ENCODE measurements at regions not wholly inside any gene's neighbourhood (a gene's known extent, or its start where the extent isn't known, plus 50 kb on each side); places are given as distances from the start of the nearest gene placed in this dataset.

DNA sequence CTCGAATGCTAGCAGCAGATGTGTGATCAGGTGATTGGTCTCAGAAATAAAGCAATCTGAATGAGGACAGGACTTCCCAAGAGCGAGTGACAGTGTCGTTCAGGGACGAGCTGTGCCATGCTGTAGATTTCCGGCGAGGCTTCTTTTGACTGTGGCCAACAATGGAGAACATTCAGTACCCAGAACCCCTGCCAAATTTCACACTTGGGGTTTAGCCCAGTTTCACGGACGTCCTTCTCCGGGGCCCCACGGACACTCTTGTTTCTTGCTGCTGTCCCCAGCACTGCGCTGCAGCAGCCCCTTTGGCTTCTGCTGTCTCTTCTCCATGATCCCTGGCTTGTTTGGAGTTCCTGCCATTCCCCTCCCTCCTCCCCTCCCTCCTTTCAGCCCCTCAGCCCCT is 115.1 kb upstream of the GRAMD1B start:
- Histone ChIP-seq H3K9ac (ENCODE audit: low read depth, low read length, poor library complexity, severe bottlenecking) (no peak overlapping the region), H3K4me2 (ENCODE audit: low read depth, low read length, poor library complexity, severe bottlenecking) (no peak overlapping the region), H3K36me3 (ENCODE audit: insufficient read depth, low read length) (no peaks in the 10 kb centered on the region), H3K4me1 (ENCODE audit: insufficient read depth, low read length, poor library complexity, severe bottlenecking) (no peaks in the 10 kb centered on the region), H3K9me3 (ENCODE audit: insufficient read depth, low read depth, low read length) (no peaks in the 10 kb centered on the region), H2AFZ (ENCODE audit: low read length) (no peak overlapping the region), H3F3A (ENCODE audit: low read depth) (no peaks in the 10 kb centered on the region), H4K20me1 (ENCODE audit: insufficient read depth, low read length, poor library complexity, severe bottlenecking) (no peaks in the 10 kb centered on the region), H3K4me3 (ENCODE audit: low read length, poor library complexity, severe bottlenecking) (no peak overlapping the region), H3K27me3 (ENCODE audit: insufficient read depth, low read length, poor library complexity, severe bottlenecking) (no peaks in the 10 kb centered on the region), H3K79me2 (ENCODE audit: insufficient read depth, low read length) (no peaks in the 10 kb centered on the region), H3K9me2 (replicated peaks; ENCODE audit: low read depth, low read length) (no peaks in the 10 kb centered on the region)
- TF ChIP-seq, protein P1, sequence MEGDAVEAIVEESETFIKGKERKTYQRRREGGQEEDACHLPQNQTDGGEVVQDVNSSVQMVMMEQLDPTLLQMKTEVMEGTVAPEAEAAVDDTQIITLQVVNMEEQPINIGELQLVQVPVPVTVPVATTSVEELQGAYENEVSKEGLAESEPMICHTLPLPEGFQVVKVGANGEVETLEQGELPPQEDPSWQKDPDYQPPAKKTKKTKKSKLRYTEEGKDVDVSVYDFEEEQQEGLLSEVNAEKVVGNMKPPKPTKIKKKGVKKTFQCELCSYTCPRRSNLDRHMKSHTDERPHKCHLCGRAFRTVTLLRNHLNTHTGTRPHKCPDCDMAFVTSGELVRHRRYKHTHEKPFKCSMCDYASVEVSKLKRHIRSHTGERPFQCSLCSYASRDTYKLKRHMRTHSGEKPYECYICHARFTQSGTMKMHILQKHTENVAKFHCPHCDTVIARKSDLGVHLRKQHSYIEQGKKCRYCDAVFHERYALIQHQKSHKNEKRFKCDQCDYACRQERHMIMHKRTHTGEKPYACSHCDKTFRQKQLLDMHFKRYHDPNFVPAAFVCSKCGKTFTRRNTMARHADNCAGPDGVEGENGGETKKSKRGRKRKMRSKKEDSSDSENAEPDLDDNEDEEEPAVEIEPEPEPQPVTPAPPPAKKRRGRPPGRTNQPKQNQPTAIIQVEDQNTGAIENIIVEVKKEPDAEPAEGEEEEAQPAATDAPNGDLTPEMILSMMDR (conservative IDR thresholded peaks at IDR 0.05; ENCODE audit: low read length): no peak
- no peak for TF ChIP-seq EZH2phosphoT487 (IDR thresholded peaks at IDR 0.05; ENCODE audit: borderline replicate concordance)

DNA sequence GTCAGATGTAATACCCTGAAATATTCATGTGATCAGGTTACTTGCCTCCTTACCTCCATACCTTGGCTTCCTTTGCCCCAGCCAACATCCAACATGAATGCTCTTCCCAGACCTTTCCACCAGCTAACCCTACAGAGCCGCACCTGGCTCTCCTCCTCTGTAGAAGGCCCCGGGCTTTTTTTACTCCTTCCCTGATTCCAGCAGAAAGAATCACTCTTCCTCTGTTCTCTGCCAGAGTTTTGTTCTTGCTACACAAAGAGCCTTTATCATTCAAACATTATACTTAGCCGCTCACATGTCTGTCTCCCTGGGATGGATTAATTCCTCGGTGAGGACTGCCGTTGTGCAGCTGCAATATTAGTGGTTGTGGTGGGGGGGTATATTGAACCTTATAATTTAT is 116.8 kb upstream of the GRAMD1B start:
- TF ChIP-seq, protein P1 (conservative IDR thresholded peaks at IDR 0.05; ENCODE audit: low read length): no peak
- TF ChIP-seq EZH2phosphoT487 (IDR thresholded peaks at IDR 0.05; ENCODE audit: borderline replicate concordance): no peak
- Histone ChIP-seq H3K27me3 (ENCODE audit: insufficient read depth, low read length, poor library complexity, severe bottlenecking) (no peaks in the 10 kb centered on the region), H3K9me3 (ENCODE audit: insufficient read depth, low read depth, low read length) (no peaks in the 10 kb centered on the region), H4K20me1 (ENCODE audit: insufficient read depth, low read length, poor library complexity, severe bottlenecking) (no peaks in the 10 kb centered on the region), H3K4me2 (ENCODE audit: low read depth, low read length, poor library complexity, severe bottlenecking) (no peak overlapping the region), H3K4me3 (ENCODE audit: low read length, poor library complexity, severe bottlenecking) (no peak overlapping the region), H2AFZ (ENCODE audit: low read length) (no peak overlapping the region), H3F3A (ENCODE audit: low read depth) (no peaks in the 10 kb centered on the region), H3K4me1 (ENCODE audit: insufficient read depth, low read length, poor library complexity, severe bottlenecking) (no peaks in the 10 kb centered on the region), H3K9ac (ENCODE audit: low read depth, low read length, poor library complexity, severe bottlenecking) (no peak overlapping the region), H3K79me2 (ENCODE audit: insufficient read depth, low read length) (no peaks in the 10 kb centered on the region), H3K9me2 (replicated peaks; ENCODE audit: low read depth, low read length) (no peaks in the 10 kb centered on the region), H3K36me3 (ENCODE audit: insufficient read depth, low read length) (no peaks in the 10 kb centered on the region)

DNA sequence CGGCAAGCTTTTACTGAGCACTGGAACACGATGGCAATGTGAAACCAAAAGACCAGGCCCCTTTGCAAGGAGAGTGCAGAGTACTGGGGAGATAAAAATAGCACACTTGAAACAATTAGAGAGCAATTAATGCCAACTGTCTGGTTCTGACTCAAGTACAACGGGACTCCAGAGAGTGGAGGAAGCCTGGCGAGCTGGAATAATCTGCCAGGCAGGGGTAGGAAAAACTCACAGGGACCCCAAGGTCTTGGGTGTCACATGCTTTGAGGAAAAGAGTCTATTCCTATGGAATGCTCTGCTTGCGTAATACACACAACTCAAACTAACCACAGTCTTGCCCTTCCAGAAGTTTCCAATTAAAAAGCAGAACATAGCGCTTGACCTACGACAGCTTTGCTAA is 113.0 kb upstream of the CLMP start:
- Histone ChIP-seq H3F3A (ENCODE audit: low read depth) (no peaks in the 10 kb centered on the region), H3K4me2 (ENCODE audit: low read depth, low read length, poor library complexity, severe bottlenecking) (no peak overlapping the region), H3K4me1 (ENCODE audit: insufficient read depth, low read length, poor library complexity, severe bottlenecking) (peaks cover 24% of the 10 kb centered on the region), H3K9ac (ENCODE audit: low read depth, low read length, poor library complexity, severe bottlenecking) (no peak overlapping the region), H4K20me1 (ENCODE audit: insufficient read depth, low read length, poor library complexity, severe bottlenecking) (no peaks in the 10 kb centered on the region), H3K27me3 (ENCODE audit: insufficient read depth, low read length, poor library complexity, severe bottlenecking) (no peaks in the 10 kb centered on the region), H3K9me3 (ENCODE audit: insufficient read depth, low read depth, low read length) (no peaks in the 10 kb centered on the region), H3K36me3 (ENCODE audit: insufficient read depth, low read length) (no peaks in the 10 kb centered on the region), H3K4me3 (ENCODE audit: low read length, poor library complexity, severe bottlenecking) (no peak overlapping the region), H2AFZ (ENCODE audit: low read length) (peak overlapping the region; percentile 36; the same call in 1 of the 2 replicates), H3K9me2 (replicated peaks; ENCODE audit: low read depth, low read length) (no peaks in the 10 kb centered on the region), H3K79me2 (ENCODE audit: insufficient read depth, low read length) (no peaks in the 10 kb centered on the region)
- TF ChIP-seq, protein P1 (conservative IDR thresholded peaks at IDR 0.05; ENCODE audit: low read length): no peak
- no peak for TF ChIP-seq EZH2phosphoT487 (IDR thresholded peaks at IDR 0.05; ENCODE audit: borderline replicate concordance)

All from Loucy (cell line).